GM12872 (cell line): ENCODE measurements at regions not wholly inside any gene's neighbourhood (a gene's known extent, or its start where the extent isn't known, plus 50 kb on each side); places are given as distances from the start of the nearest gene placed in this dataset.

Experiments used
- CTCF ChIP-seq: IDR thresholded peaks from 3 replicates; pipeline ENCODE4 v1.5.1; 2011; ENCODE audit warnings: low read depth, mild to moderate bottlenecking, low read length, moderate library complexity; ENCODE audit not compliant: insufficient read depth

GRCh38 chr1:221274373-221274772, 395.1 kb downstream of the HLX start:
- no peak for TF ChIP-seq CTCF

DNA sequence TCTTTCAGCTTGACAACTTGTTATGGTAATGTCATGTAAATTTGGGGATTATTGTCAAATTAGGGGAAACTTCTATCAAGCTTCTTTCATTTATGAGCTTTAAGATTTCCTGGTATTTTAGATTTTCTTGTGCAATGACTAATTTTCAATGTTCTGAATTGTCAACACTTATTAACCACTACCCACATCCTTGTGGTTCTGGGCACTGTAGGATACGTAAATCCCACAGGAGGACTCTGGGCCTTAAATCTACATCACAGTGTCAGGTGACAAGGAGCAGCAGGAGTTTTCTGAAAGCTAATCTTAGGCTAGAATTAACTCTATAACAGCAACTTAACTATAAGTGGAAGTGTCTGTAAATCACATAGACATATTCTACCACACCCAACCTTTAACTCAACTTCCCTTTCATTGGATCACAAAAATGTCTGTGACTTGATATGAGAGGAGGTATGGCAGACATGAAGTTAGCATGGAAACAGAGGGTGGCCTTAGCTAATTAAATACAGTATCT, 397.7 kb downstream of the HLX start:
- TF ChIP-seq CTCF: no peak

DNA sequence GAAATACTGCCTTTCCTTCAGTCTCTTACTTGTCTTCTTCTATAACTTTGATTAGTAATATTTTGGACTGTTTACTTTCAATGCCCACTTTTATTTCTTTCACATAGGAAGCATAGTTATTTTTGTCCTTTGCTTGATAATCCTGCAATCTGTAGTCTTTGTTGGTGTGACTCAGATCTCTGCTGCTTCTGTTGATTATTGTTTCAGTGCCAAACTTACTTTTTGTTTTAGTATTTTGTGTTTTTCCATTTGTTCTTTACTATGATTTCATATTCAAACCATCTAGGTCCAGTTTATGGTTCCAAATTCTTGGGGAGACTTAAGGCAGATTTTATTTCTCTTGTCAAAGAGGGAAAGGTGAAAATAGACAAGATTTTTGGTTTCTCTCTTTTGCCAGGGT, 399.9 kb downstream of the HLX start:
- no peak for TF ChIP-seq CTCF

DNA sequence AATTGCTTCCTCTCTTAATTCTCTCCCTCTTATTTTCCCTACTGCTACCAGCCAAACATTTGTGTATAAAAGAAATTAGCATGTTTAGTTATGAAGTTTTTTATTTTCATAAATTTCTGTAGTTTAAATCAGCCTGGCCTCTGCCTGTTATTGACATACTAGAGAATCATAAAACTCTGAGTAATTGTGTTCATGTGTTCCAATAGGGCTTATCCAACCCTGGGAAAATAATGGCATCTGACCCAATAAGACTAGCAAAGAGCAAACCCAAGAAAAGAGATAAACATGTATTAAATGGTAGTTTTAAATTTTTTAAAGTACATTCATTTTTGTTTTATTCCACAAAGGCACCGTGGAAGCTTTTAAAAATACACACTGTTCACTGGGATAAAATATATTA, 404.3 kb downstream of the HLX start:
- no peak for TF ChIP-seq CTCF

DNA sequence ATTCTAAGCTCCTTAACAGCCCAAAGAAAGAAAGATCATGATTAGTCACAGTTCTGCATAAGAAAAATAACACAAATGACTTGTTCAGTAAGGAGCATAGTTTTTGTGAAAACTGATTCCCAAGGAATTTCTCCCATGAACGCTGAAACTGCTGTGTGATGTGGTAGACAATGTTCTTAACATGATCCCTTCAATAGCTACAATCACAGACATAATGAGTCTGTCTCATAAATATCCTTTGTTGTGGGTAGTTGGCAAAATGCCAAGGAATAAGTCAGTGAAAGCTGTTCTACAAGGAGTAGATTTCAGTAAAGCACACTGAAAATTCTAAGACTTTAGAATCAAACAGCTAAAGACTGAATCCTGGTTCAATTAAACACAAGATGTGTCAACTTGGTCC, 404.8 kb downstream of the HLX start:
- TF ChIP-seq CTCF: no peak

DNA sequence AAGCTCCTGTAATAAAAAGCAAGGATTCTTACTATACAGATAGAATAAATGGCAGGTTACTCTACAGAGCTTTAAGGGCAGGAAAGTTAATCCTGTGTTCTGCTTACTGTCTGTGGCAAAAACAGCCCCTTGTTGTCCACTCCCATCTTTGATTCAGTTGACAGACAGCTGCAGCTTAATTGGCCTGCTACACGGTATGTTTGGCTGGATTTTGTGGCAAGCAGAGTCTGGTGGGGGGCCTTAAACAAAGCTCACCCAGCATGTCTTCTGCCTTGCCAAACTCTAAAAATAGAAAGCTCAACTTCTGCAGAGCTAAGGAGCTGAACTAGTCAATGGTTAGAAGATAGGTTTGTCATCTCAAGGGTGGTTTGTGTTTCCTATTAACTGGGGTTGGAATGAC, 407.2 kb downstream of the HLX start:
- no peak for TF ChIP-seq CTCF

DNA sequence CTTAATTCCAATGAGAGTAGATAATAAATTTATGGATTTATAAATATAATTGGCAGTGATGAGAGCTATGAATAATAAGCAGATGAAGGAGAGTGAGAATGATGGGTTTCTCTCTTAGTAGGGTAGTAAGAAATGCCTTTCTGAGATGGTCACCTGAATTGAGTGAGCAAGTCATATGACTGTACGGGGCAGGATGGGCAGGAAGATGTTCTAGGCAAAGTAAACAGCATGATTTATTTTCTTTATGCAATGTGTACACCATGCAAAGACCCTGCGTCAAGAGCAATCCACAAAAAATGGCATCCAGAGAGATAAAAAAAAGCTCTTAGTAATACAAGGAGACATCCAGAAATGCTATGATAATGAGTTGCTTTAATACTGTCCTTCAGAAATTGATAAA, 409.9 kb downstream of the HLX start:
- TF ChIP-seq CTCF: no peak

- TF ChIP-seq CTCF: no peak
Observed at GRCh38 chr1:221290669-221291068, 411.4 kb downstream of the HLX start.
